Adrenal gland (tissue), 9 donors: ENCODE measurements at regions not wholly inside any gene's neighbourhood (a gene's known extent, or its start where the extent isn't known, plus 50 kb on each side); places are given as distances from the start of the nearest gene placed in this dataset.

Experiments
- DNase-seq, 7 donors: peaks; one replicate each; pipeline ENCODE4 v3.0.0-alpha.2; 2019 to 2020
- H3K27ac ChIP-seq, 5 donors: fragments of 200-600 bp; sonication (generic) in 4 of 5; 1 replicate in 3 of 5; 2 replicates in 2 of 5; pipeline versions ENCODE4 v1.5.1 to v1.8.0; 2016 to 2020; ENCODE audit warnings: mild to moderate bottlenecking in 1 of 5
- H3K27me3 ChIP-seq: fragments of 200-600 bp; 2 replicates; pipeline ENCODE4 v1.8.0; 2021
- H3K36me3 ChIP-seq, 2 donors: fragments of 200-600 bp; replicated peaks in 1 of 2; 1 replicate in 1 of 2; 2 replicates in 1 of 2; pipeline versions ENCODE4 v1.5.1 to v1.8.0; 2018 to 2022
- H3K4me1 ChIP-seq, 2 donors: fragments of 200-600 bp; replicated peaks in 1 of 2; 1 replicate in 1 of 2; 2 replicates in 1 of 2; pipeline versions ENCODE4 v1.5.1 to v1.8.0; 2018 to 2021
- H3K4me3 ChIP-seq, 4 donors: fragments of 200-600 bp; sonication (generic) in 3 of 4; one replicate each; pipeline ENCODE4 v1.5.1; 2016 to 2018
- H3K9me3 ChIP-seq, 3 donors: fragments of 200-600 bp; sonication (generic) in 1 of 3; replicated peaks in 1 of 3; 1 replicate in 2 of 3; 2 replicates in 1 of 3; pipeline versions ENCODE4 v1.5.1 to v1.8.0; 2016 to 2021
- CTCF ChIP-seq, 6 experiments: fragments of 450-650 bp in 4 of 6; fragments of 200-600 bp in 2 of 6; sonication (generic) in 1 of 6; IDR thresholded peaks; 1 replicate in 5 of 6; 2 replicates in 1 of 6; pipeline versions ENCODE4 v1.5.1 to v1.8.0; 2016 to 2021; ENCODE audit warnings: antibody characterized with exemption in 6 of 6, mild to moderate bottlenecking in 2 of 6, moderate library complexity in 1 of 6
- POLR2A ChIP-seq, 2 donors: fragments of 450-650 bp; IDR thresholded peaks; one replicate each; pipeline ENCODE4 v1.6.1; 2017; ENCODE audit warnings: antibody characterized with exemption in 2 of 2, mild to moderate bottlenecking in 2 of 2, moderate library complexity in 1 of 2
- WGBS, 4 donors: extraction: QIAGEN DNeasy Blood & Tissue Kit in 2 of 4; methylation state at CpG; one replicate each; pipeline versions ENCODE4 v1.1.5 to v1.1.7; 2013 to 2017; 5-methylcytosine and 5-hydroxymethylcytosine counted together
- intact Hi-C, 2 donors: fragments of 100-400 bp; cut with DNase I; formaldehyde crosslinking; loops; one replicate each; pipeline versions ENCODE4 v1.14.1 to v1.15.0; 2022 to 2023
- donor health status: healthy with polysubstance abuse.
- donor health status: Bipolar disorder and iron deficiency.
- donor health status: DM: yes; HTN: yes; CAD: no.
- donor health status: DM: no; HTN: no; CAD: no.
- donor health status: DM: no; HTN: no; CAD: no.

- TF ChIP-seq POLR2A (IDR thresholded peaks at IDR 0.05) (no peak), CTCF (IDR thresholded peaks at IDR 0.05) (no peak)
- intact Hi-C loops, result no loop called here
- 85 to 91% (median 87%) methylated on average over 3 of the region's 3 CpGs for WGBS, 4 donors
- no peak overlapping the region for H3K27ac ChIP-seq
- no peaks in the 10 kb centered on the region for H3K27me3 ChIP-seq
- DNase-seq, result no peak
- H3K36me3 ChIP-seq, result no peaks in the 10 kb centered on the region
- H3K9me3 ChIP-seq, result no peaks in the 10 kb centered on the region
- H3K4me3 ChIP-seq, result no peak overlapping the region
- no peaks in the 10 kb centered on the region for H3K4me1 ChIP-seq
Observed at GRCh38 chr5:14060218-14060617, 82.9 kb upstream of the TRIO start.

- TF ChIP-seq CTCF (IDR thresholded peaks at IDR 0.05) (no peak), POLR2A (IDR thresholded peaks at IDR 0.05) (no peak)
Observed at GRCh38 chr5:14059810-14060209, 83.3 kb upstream of the TRIO start.

GRCh38 chr5:14057289-14057688 is 85.9 kb upstream of the TRIO start:
- no peak overlapping the region for H3K27ac ChIP-seq
- no peak overlapping the region for H3K4me3 ChIP-seq
- no peaks in the 10 kb centered on the region for H3K4me1 ChIP-seq
- intact Hi-C loops, result no loop called here
- no peaks in the 10 kb centered on the region for H3K9me3 ChIP-seq
- TF ChIP-seq POLR2A (IDR thresholded peaks at IDR 0.05) (no peak), CTCF (IDR thresholded peaks at IDR 0.05) (no peak)
- 49 to 60% (median 54%) methylated on average over 7 of the region's 7 CpGs for WGBS, 4 donors
- no peaks in the 10 kb centered on the region for H3K36me3 ChIP-seq
- DNase-seq, result no peak
- no peaks in the 10 kb centered on the region for H3K27me3 ChIP-seq

More at GRCh38 chr5:14059810-14060209, 83.3 kb upstream of the TRIO start:
- Histone ChIP-seq H3K9me3 (no peaks in the 10 kb centered on the region), H3K36me3 (no peaks in the 10 kb centered on the region), H3K4me3 (no peak overlapping the region), H3K4me1 (no peaks in the 10 kb centered on the region), H3K27ac (no peak overlapping the region), H3K27me3 (no peaks in the 10 kb centered on the region)
- WGBS, 4 donors, result 78 to 90% (median 83%) methylated on average over 2 of the region's 2 CpGs
- DNase-seq, result no peak
- intact Hi-C loops, result no loop called here

GRCh38 chr5:14056039-14056438 is 87.1 kb upstream of the TRIO start:
- Histone ChIP-seq H3K27me3 (no peaks in the 10 kb centered on the region), H3K27ac (no peak overlapping the region), H3K36me3 (no peaks in the 10 kb centered on the region), H3K4me3 (no peak overlapping the region), H3K4me1 (no peaks in the 10 kb centered on the region), H3K9me3 (no peaks in the 10 kb centered on the region)
- intact Hi-C loops, result no loop called here
- WGBS, 4 donors, result 87 to 99% (median 93%) methylated on average over 4 of the region's 4 CpGs
- no peak for TF ChIP-seq CTCF (IDR thresholded peaks at IDR 0.05)
- no peak for TF ChIP-seq POLR2A (IDR thresholded peaks at IDR 0.05)
- DNase-seq, result no peak
